Uterus (tissue), 2 donors: ENCODE measurements at regions not wholly inside any gene's neighbourhood (a gene's known extent, or its start where the extent isn't known, plus 50 kb on each side); places are given as distances from the start of the nearest gene placed in this dataset.

Experiments
- POLR2A ChIP-seq, 2 donors: fragments of 450-650 bp; IDR thresholded peaks; one replicate each; pipeline ENCODE4 v1.6.1; 2016; ENCODE audit warnings: antibody characterized with exemption in 2 of 2, mild to moderate bottlenecking in 1 of 2, moderate library complexity in 1 of 2
- TF ChIP-seq, protein P1 (sequence below), 4 experiments: fragments of 200-600 bp in 2 of 4; fragments of 450-650 bp in 2 of 4; sonication (generic) in 2 of 4; IDR thresholded peaks; one replicate each; pipeline ENCODE4 v1.5.1; 2016 to 2019; ENCODE audit warnings: antibody characterized with exemption in 4 of 4, mild to moderate bottlenecking in 2 of 4, moderate library complexity in 1 of 4

DNA sequence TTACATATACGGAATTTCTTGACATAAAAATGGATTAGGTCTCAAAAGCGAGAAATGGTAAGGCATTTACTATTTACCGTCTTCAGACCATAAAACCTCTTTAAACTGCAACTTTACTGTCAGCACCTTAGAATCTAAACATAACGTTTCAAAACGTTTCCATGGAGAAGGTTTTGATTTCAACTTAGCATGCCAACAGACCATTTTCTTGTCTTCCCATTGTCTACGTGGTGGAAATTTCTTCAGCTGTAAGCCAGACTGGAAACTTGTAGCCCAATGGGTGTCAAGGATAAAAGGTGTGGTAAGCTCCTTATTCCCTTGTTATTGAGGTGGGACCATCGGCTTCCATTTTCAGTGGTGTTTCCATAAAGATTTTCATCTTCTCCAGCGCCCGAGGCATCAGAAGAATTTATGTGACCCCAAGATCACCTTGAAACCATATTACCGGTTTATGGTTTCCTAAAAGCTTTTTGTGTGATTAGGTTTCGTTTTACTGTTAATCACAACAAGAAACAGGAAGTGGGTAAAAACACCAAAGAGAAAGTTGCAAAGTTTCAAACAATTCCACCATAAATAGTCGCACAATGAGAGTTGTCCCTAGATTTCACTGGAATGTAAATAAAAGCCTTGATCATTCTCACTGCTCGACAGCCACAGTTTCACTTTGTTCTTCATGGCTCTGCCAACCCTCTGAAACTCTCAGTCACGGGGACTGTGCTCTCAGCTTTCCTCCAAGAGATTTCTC lies 63.0 kb upstream of the CD2AP start:
- TF ChIP-seq, protein P1, sequence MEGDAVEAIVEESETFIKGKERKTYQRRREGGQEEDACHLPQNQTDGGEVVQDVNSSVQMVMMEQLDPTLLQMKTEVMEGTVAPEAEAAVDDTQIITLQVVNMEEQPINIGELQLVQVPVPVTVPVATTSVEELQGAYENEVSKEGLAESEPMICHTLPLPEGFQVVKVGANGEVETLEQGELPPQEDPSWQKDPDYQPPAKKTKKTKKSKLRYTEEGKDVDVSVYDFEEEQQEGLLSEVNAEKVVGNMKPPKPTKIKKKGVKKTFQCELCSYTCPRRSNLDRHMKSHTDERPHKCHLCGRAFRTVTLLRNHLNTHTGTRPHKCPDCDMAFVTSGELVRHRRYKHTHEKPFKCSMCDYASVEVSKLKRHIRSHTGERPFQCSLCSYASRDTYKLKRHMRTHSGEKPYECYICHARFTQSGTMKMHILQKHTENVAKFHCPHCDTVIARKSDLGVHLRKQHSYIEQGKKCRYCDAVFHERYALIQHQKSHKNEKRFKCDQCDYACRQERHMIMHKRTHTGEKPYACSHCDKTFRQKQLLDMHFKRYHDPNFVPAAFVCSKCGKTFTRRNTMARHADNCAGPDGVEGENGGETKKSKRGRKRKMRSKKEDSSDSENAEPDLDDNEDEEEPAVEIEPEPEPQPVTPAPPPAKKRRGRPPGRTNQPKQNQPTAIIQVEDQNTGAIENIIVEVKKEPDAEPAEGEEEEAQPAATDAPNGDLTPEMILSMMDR (IDR thresholded peaks at IDR 0.05): no peak
- no peak for TF ChIP-seq POLR2A (IDR thresholded peaks at IDR 0.05)
